ENCODE measurements at regions not wholly inside any gene's neighbourhood (a gene's known extent, or its start where the extent isn't known, plus 50 kb on each side); places are given as distances from the start of the nearest gene placed in this dataset.

DNA sequence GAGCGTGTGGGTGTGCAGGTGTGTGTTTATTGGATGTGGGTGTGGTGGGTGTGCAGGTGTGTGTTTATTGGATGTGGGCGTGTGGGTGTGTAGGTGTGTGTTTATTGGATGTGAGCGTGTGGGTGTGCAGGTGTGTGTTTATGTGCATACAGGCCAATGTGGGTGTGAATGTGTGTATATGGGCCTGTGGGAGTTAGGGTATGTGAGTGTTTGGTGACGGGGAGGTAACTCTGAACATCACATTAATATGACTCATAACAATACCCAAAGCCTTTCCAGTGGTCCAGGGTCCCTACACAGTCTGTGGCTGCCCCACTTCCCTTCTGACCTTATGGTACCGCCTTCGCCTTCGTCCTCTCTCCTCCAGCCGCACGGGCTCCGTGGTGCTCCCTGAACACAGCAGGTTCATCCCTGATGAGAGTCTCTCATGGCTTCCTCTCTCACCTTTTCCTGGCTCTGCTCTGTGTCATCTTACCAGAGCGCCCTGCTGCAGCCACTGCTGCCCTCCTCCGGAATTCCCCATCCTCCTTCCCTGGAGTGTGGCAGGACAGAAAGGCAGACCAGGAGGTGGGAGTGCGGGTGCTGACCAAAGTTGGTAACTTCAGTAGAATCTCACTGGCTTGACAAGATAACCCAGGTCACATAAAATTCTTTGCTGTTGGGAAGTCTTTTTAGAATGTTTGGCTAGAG lies 80.0 kb downstream of the SLC2A10 start:
- Histone ChIP-seq H2AK5ac (ENCODE audit: low read depth, low read length) (no peak overlapping the region), H2BK20ac (ENCODE audit: low read depth, low read length) (no peak overlapping the region), H2BK120ac (ENCODE audit: low read depth, low read length) (no peak overlapping the region), H3K9me3 (ENCODE audit: control insufficient read depth, insufficient read depth, low read length) (peaks cover 1% of the 10 kb centered on the region; the same call in 1 of the 2 replicates), H3K36me3 (ENCODE audit: control insufficient read depth, insufficient read depth, low read length) (no peaks in the 10 kb centered on the region), H4K8ac (ENCODE audit: low read depth in 2 of 2, low read length in 2 of 2) (no peak overlapping the region), H3K9ac (ENCODE audit: low read depth, low read length) (no peak overlapping the region), H4K20me1 (ENCODE audit: insufficient read depth, low read length) (no peaks in the 10 kb centered on the region), H2AFZ (replicated peaks; ENCODE audit: low read length, poor library complexity) (no peak overlapping the region), H2BK5ac (ENCODE audit: low read depth, low read length, poor library complexity, severe bottlenecking) (peak overlapping the region; percentile 63), H3K23ac (ENCODE audit: low read depth, low read length) (no peak overlapping the region), H3K27ac (ENCODE audit: insufficient read depth, low read length) (no peak overlapping the region), H3K79me1 (ENCODE audit: low read depth in 1 of 2, low read length in 2 of 2) (no peaks in the 10 kb centered on the region), H3K18ac (ENCODE audit: low read depth, low read length) (no peak overlapping the region), H2BK15ac (ENCODE audit: low read depth, low read length) (no peak overlapping the region), H4K5ac (ENCODE audit: low read depth, low read length) (no peak overlapping the region), H4K91ac (ENCODE audit: insufficient read depth, low read depth, low read length) (no peak overlapping the region), H3K9me1 (ENCODE audit: insufficient read depth, low read length) (no peaks in the 10 kb centered on the region; the same call in none of the 2 replicates), H3K4ac (ENCODE audit: low read depth, low read length) (no peak overlapping the region), H3K4me1 (ENCODE audit: control insufficient read depth, insufficient read depth, low read length) (peaks cover 8% of the 10 kb centered on the region; the same call in 1 of the 2 replicates), H3K56ac (ENCODE audit: extremely low read depth, insufficient read depth, low read length) (no peak overlapping the region), H3K4me3 (ENCODE audit: insufficient read depth, low read depth, low read length) (no peak overlapping the region), H3K27me3 (ENCODE audit: control insufficient read depth, insufficient read depth, low read length) (peaks cover 41% of the 10 kb centered on the region), H3K4me2 (ENCODE audit: low read depth, low read length) (no peak overlapping the region), H3K14ac (replicated peaks; ENCODE audit: low read depth, low read length) (no peak overlapping the region), H2AK9ac (replicated peaks; ENCODE audit: low read depth, low read length, poor library complexity) (no peak overlapping the region)
- ATAC-seq (ENCODE audit: low read depth) (no peak), DNase-seq (no peak)
- TF ChIP-seq CHD1 (IDR thresholded peaks at IDR 0.05; ENCODE audit: low read depth, low read length): no peak
- no peak for TF ChIP-seq BHLHE40 (IDR thresholded peaks at IDR 0.05; ENCODE audit: low read depth, low read length)
- no peak for TF ChIP-seq RFX5 (IDR thresholded peaks at IDR 0.05; ENCODE audit: low read depth, low read length)
- TF ChIP-seq, protein P1, sequence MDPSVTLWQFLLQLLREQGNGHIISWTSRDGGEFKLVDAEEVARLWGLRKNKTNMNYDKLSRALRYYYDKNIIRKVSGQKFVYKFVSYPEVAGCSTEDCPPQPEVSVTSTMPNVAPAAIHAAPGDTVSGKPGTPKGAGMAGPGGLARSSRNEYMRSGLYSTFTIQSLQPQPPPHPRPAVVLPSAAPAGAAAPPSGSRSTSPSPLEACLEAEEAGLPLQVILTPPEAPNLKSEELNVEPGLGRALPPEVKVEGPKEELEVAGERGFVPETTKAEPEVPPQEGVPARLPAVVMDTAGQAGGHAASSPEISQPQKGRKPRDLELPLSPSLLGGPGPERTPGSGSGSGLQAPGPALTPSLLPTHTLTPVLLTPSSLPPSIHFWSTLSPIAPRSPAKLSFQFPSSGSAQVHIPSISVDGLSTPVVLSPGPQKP (IDR thresholded peaks at IDR 0.05; ENCODE audit: borderline replicate concordance, low read depth, low read length): no peak
- TF ChIP-seq CEBPB (IDR thresholded peaks at IDR 0.05; ENCODE audit: low read depth, low read length): no peak
- TF ChIP-seq, protein P2, sequence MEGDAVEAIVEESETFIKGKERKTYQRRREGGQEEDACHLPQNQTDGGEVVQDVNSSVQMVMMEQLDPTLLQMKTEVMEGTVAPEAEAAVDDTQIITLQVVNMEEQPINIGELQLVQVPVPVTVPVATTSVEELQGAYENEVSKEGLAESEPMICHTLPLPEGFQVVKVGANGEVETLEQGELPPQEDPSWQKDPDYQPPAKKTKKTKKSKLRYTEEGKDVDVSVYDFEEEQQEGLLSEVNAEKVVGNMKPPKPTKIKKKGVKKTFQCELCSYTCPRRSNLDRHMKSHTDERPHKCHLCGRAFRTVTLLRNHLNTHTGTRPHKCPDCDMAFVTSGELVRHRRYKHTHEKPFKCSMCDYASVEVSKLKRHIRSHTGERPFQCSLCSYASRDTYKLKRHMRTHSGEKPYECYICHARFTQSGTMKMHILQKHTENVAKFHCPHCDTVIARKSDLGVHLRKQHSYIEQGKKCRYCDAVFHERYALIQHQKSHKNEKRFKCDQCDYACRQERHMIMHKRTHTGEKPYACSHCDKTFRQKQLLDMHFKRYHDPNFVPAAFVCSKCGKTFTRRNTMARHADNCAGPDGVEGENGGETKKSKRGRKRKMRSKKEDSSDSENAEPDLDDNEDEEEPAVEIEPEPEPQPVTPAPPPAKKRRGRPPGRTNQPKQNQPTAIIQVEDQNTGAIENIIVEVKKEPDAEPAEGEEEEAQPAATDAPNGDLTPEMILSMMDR (conservative IDR thresholded peaks at IDR 0.05; ENCODE audit: low read depth, low read length): no peak
- TF ChIP-seq FOS (IDR thresholded peaks at IDR 0.05; ENCODE audit: low read depth, low read length): no peak
- TF ChIP-seq POLR2A (IDR thresholded peaks at IDR 0.05; ENCODE audit: low read depth, low read length): no peak
- no peak for TF ChIP-seq MAZ (IDR thresholded peaks at IDR 0.05; ENCODE audit: borderline replicate concordance, low read depth, low read length)
- no peak for TF ChIP-seq SMC3 (IDR thresholded peaks at IDR 0.05; ENCODE audit: low read depth, low read length)
- TF ChIP-seq RCOR1 (IDR thresholded peaks at IDR 0.05; ENCODE audit: insufficient replicate concordance, low read length): no peak
- TF ChIP-seq MXI1 (IDR thresholded peaks at IDR 0.05; ENCODE audit: borderline replicate concordance, low read depth, low read length): no peak
- TF ChIP-seq, protein P3, sequence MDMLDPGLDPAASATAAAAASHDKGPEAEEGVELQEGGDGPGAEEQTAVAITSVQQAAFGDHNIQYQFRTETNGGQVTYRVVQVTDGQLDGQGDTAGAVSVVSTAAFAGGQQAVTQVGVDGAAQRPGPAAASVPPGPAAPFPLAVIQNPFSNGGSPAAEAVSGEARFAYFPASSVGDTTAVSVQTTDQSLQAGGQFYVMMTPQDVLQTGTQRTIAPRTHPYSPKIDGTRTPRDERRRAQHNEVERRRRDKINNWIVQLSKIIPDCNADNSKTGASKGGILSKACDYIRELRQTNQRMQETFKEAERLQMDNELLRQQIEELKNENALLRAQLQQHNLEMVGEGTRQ (IDR thresholded peaks at IDR 0.05; ENCODE audit: low read depth, low read length): no peak
- TF ChIP-seq NFE2L2 (IDR thresholded peaks at IDR 0.05; ENCODE audit: low read depth, low read length): no peak
- no peak for TF ChIP-seq RAD21 (IDR thresholded peaks at IDR 0.05; ENCODE audit: low read length)
- no peak for TF ChIP-seq MAFK (IDR thresholded peaks at IDR 0.05; ENCODE audit: low read depth, low read length)
- CTCF ChIA-PET: no interaction called here
- no TSS peak for BruUV-seq (replicated peaks)
- POLR2A ChIA-PET (ENCODE audit: unreplicated experiment): interaction anchor here (0.5 kb wide), 1 partner anchor 158 kb away, joined by 4 read pairs; no protein-coding TSS in a partner anchor
- 100% methylated on average over 3 of the region's 13 CpGs; no CpG with 5 or more reads in 1 of the 2 experiments for WGBS, 2 experiments (ENCODE audit: extremely low coverage in 2 of 2, insufficient read length in 1 of 2)
- intact Hi-C loops (cut with micrococcal nuclease) (no loop called here), in situ Hi-C loops (cut with MboI; ENCODE audit: low sequenced_read_pairs) (no loop called here), dilution Hi-C loops (cut with HindIII; ENCODE audit: low sequenced_read_pairs, unreplicated experiment) (no loop called here)
